HL-60 (cell line): ENCODE measurements at regions not wholly inside any gene's neighbourhood (a gene's known extent, or its start where the extent isn't known, plus 50 kb on each side); places are given as distances from the start of the nearest gene placed in this dataset.

ENCODE experiments used
- DNase-seq, 2 experiments: peaks; one replicate each; pipeline ENCODE4 v3.0.0-alpha.2; 2010 to 2020; ENCODE audit warnings: low read depth in 1 of 2, low spot score in 1 of 2
- H3K27ac ChIP-seq: fragments of 250-450 bp; sonication (Bioruptor Pico); replicated peaks from 2 replicates; pipeline ENCODE4 v1.5.1; 2020; ENCODE audit warnings: mild to moderate bottlenecking, moderate library complexity
- H3K27me3 ChIP-seq: fragments of 250-450 bp; sonication (Bioruptor Pico); 2 replicates; pipeline ENCODE4 v1.5.1; 2021; ENCODE audit warnings: mild to moderate bottlenecking, moderate library complexity; ENCODE audit not compliant: insufficient read depth, poor library complexity, severe bottlenecking
- H3K4me3 ChIP-seq: replicated peaks from 2 replicates; pipeline ENCODE4 v1.5.1; 2011; ENCODE audit warnings: mild to moderate bottlenecking, control low read depth, low read length; ENCODE audit not compliant: insufficient read depth
- GABPA ChIP-seq: IDR thresholded peaks from 2 replicates; pipeline ENCODE4 v1.6.1; 2012; ENCODE audit warnings: low read depth
- POLR2AphosphoS5 ChIP-seq: IDR thresholded peaks from 2 replicates; pipeline ENCODE4 v1.6.1; 2012; ENCODE audit warnings: low read depth
- REST ChIP-seq: IDR thresholded peaks from 2 replicates; pipeline ENCODE4 v1.6.1; 2012; ENCODE audit warnings: low read depth; ENCODE audit not compliant: insufficient replicate concordance
- SPI1 ChIP-seq: IDR thresholded peaks from 2 replicates; pipeline ENCODE4 v1.6.1; 2012; ENCODE audit warnings: low read depth, mild to moderate bottlenecking, borderline replicate concordance
- TF ChIP-seq, protein P1 (sequence below): IDR thresholded peaks from one replicate; pipeline ENCODE4 v1.5.1; 2011; ENCODE audit warnings: low read length, control low read depth, inconsistent platforms; ENCODE audit not compliant: insufficient read depth

GRCh38 chr9:1673300-1673699, 341.8 kb upstream of the SMARCA2 start:
- Histone ChIP-seq H3K4me3 (no peak overlapping the region), H3K27me3 (no peaks in the 10 kb centered on the region), H3K27ac (no peak overlapping the region)
- no peak for DNase-seq
- TF ChIP-seq REST, result no peak
- no peak for TF ChIP-seq POLR2AphosphoS5
- TF ChIP-seq, protein P1, sequence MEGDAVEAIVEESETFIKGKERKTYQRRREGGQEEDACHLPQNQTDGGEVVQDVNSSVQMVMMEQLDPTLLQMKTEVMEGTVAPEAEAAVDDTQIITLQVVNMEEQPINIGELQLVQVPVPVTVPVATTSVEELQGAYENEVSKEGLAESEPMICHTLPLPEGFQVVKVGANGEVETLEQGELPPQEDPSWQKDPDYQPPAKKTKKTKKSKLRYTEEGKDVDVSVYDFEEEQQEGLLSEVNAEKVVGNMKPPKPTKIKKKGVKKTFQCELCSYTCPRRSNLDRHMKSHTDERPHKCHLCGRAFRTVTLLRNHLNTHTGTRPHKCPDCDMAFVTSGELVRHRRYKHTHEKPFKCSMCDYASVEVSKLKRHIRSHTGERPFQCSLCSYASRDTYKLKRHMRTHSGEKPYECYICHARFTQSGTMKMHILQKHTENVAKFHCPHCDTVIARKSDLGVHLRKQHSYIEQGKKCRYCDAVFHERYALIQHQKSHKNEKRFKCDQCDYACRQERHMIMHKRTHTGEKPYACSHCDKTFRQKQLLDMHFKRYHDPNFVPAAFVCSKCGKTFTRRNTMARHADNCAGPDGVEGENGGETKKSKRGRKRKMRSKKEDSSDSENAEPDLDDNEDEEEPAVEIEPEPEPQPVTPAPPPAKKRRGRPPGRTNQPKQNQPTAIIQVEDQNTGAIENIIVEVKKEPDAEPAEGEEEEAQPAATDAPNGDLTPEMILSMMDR, result no peak
- no peak for TF ChIP-seq SPI1
- TF ChIP-seq GABPA, result no peak

GRCh38 chr9:1676771-1677170, 338.4 kb upstream of the SMARCA2 start:
- no peak for DNase-seq
- H3K4me3 ChIP-seq, result no peak overlapping the region
- peaks cover 3% of the 10 kb centered on the region for H3K27me3 ChIP-seq
- TF ChIP-seq SPI1, result no peak
- TF ChIP-seq REST, result no peak
- no peak for TF ChIP-seq POLR2AphosphoS5
- TF ChIP-seq GABPA, result no peak
- TF ChIP-seq, protein P1, result no peak
- no peak overlapping the region for H3K27ac ChIP-seq

DNA sequence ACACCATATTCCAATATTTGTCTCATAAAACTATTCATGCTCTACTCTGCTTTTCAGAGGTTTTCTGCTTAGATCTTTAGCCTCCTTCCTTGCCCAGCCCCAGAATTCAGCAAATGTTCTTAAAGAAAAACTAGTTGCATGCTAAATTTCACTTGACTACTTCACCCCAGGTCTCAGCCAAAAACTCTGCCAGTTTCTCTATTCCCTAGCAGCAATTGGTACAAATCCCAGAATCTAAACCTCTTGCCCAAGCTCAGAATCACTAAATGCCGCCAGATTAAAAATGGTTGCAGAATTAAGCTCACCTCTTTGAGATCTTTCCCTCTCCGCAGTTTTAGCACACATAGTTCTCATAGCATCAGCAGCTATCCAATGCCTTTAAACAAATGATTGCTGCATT, 331.2 kb upstream of the SMARCA2 start:
- no peak for TF ChIP-seq POLR2AphosphoS5
- TF ChIP-seq, protein P1, result no peak
- no peak for TF ChIP-seq REST
- TF ChIP-seq GABPA, result no peak
- no peak for TF ChIP-seq SPI1
- no peak overlapping the region for H3K4me3 ChIP-seq
- peaks cover 5% of the 10 kb centered on the region for H3K27me3 ChIP-seq
- H3K27ac ChIP-seq, result no peak overlapping the region
- no peak for DNase-seq
